Spleen (tissue), 7 donors: ENCODE measurements at regions not wholly inside any gene's neighbourhood (a gene's known extent, or its start where the extent isn't known, plus 50 kb on each side); places are given as distances from the start of the nearest gene placed in this dataset.

Experiments
- POLR2A ChIP-seq, 3 donors: fragments of 450-650 bp; IDR thresholded peaks; one replicate each; pipeline ENCODE4 v1.5.1; 2017; ENCODE audit warnings: antibody characterized with exemption in 3 of 3, mild to moderate bottlenecking in 1 of 3
- POLR2AphosphoS5 ChIP-seq, 3 donors: sonication (generic); formaldehyde crosslinking; IDR thresholded peaks; one replicate each; pipeline ENCODE4 v1.5.1; 2017; ENCODE audit warnings: antibody characterized with exemption in 3 of 3
- TF ChIP-seq, protein P1 (sequence below), 11 experiments: fragments of 200-600 bp in 7 of 11; fragments of 450-650 bp in 4 of 11; sonication (generic) in 4 of 11; IDR thresholded peaks in 8 of 11; conservative IDR thresholded peaks in 3 of 11; 1 replicate in 7 of 11; 2 replicates in 4 of 11; pipeline versions ENCODE4 v1.4.0 to v1.8.0; 2016 to 2021; ENCODE audit warnings: antibody characterized with exemption in 11 of 11, inconsistent platforms in 4 of 11, mild to moderate bottlenecking in 1 of 11
- donor health status: DM: no; HTN: no; CAD: no; lungs with moderate emphysema.
- donor health status: DM: no; HTN: no; CAD: no.
- donor health status: DM: no; HTN: no; CAD: no.

DNA sequence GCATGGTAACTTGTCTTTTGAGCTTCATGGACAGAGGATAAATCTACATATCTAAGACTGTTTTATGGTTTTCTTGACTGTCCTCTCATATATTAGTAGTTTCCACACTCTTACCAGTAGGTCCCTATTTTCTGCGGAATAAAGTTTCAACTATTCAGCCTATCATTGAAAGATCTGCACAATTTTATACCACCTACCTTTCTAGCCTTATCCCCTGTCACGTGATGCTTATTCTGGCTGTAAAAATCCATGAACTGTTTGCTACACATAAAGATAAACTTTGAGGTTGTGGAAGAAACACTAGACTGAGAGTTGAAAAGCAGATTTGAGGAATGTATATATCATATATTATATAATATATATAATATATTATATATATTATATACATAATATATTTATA, 423.8 kb downstream of the TENT5A start:
- TF ChIP-seq, protein P1, sequence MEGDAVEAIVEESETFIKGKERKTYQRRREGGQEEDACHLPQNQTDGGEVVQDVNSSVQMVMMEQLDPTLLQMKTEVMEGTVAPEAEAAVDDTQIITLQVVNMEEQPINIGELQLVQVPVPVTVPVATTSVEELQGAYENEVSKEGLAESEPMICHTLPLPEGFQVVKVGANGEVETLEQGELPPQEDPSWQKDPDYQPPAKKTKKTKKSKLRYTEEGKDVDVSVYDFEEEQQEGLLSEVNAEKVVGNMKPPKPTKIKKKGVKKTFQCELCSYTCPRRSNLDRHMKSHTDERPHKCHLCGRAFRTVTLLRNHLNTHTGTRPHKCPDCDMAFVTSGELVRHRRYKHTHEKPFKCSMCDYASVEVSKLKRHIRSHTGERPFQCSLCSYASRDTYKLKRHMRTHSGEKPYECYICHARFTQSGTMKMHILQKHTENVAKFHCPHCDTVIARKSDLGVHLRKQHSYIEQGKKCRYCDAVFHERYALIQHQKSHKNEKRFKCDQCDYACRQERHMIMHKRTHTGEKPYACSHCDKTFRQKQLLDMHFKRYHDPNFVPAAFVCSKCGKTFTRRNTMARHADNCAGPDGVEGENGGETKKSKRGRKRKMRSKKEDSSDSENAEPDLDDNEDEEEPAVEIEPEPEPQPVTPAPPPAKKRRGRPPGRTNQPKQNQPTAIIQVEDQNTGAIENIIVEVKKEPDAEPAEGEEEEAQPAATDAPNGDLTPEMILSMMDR (IDR thresholded peaks at IDR 0.05 in 8 of 11, conservative IDR thresholded peaks at IDR 0.05 in 3 of 11): no peak
- TF ChIP-seq POLR2A (IDR thresholded peaks at IDR 0.05) (no peak), POLR2AphosphoS5 (IDR thresholded peaks at IDR 0.05) (no peak)
